CD4-positive, alpha-beta T cell (primary cell): ENCODE measurements at regions not wholly inside any gene's neighbourhood (a gene's known extent, or its start where the extent isn't known, plus 50 kb on each side); places are given as distances from the start of the nearest gene placed in this dataset.

ENCODE experiments used
- ATAC-seq: fragments of 200-7000 bp; cut with Tn5 transposase; one replicate; pipeline ENCODE4 v1.10.0; 2022; ENCODE audit warnings: mild to moderate bottlenecking; ENCODE audit not compliant: poor library complexity
- CTCF ChIA-PET: fragments of 350-600 bp; sonication (Branson Sonifier 250); formaldehyde crosslinking; loops from one replicate; lab custom pipeline; 2021; ENCODE audit warnings: antibody characterized with exemption, inconsistent platforms; lab: Charles Lee
- POLR2A ChIA-PET: fragments of 350-600 bp; sonication (Branson Sonifier 250); formaldehyde crosslinking; loops from one replicate; lab custom pipeline; 2021; ENCODE audit warnings: antibody characterized with exemption, inconsistent platforms; lab: Charles Lee
- DNase-seq, 14 experiments: peaks; one replicate each; pipeline ENCODE4 v3.0.0-alpha.2; 2013 to 2020; ENCODE audit warnings: mixed read lengths in 2 of 14
- H3K27ac ChIP-seq, 2 donors: one replicate each; pipeline versions ENCODE4 v1.5.1 to v1.7.0; 2013; ENCODE audit warnings: low read length in 2 of 2, low read depth in 1 of 2, mild to moderate bottlenecking in 1 of 2
- H3K27me3 ChIP-seq, 2 experiments: 1 replicate in 1 of 2; 2 replicates in 1 of 2; pipeline versions ENCODE4 v1.6.1 to v1.7.0; 2013; ENCODE audit warnings: low read length in 2 of 2, control low read depth in 1 of 2, mild to moderate bottlenecking in 1 of 2, moderate library complexity in 1 of 2; ENCODE audit not compliant: insufficient read depth in 2 of 2, control insufficient read depth in 1 of 2
- H3K36me3 ChIP-seq: one replicate; pipeline ENCODE4 v1.6.1; 2013; ENCODE audit warnings: low read length, control low read depth; ENCODE audit not compliant: insufficient read depth
- H3K4me1 ChIP-seq: one replicate; pipeline ENCODE4 v1.6.1; 2013; ENCODE audit warnings: low read length, control low read depth; ENCODE audit not compliant: insufficient read depth
- H3K4me3 ChIP-seq: one replicate; pipeline ENCODE4 v1.5.1; 2013; ENCODE audit warnings: mild to moderate bottlenecking, low read length, moderate library complexity
- H3K9me3 ChIP-seq, 2 experiments: 1 replicate in 1 of 2; 2 replicates in 1 of 2; pipeline versions ENCODE4 v1.6.1 to v1.7.0; 2013; ENCODE audit warnings: low read length in 2 of 2, mild to moderate bottlenecking in 2 of 2, control low read depth in 1 of 2, moderate library complexity in 1 of 2; ENCODE audit not compliant: control insufficient read depth in 1 of 2, insufficient read depth in 1 of 2
- H3K27ac Mint-ChIP-seq: one replicate; pipeline ENCODE4 v1.8.0; 2020; ENCODE audit warnings: mixed read lengths
- H3K27me3 Mint-ChIP-seq: one replicate; pipeline ENCODE4 v1.8.0; 2021; ENCODE audit warnings: mixed read lengths
- H3K36me3 Mint-ChIP-seq: one replicate; pipeline ENCODE4 v1.8.0; 2021; ENCODE audit warnings: low read depth, mixed read lengths
- H3K4me1 Mint-ChIP-seq: one replicate; pipeline ENCODE4 v1.8.0; 2021; ENCODE audit warnings: low read depth, mixed read lengths
- H3K4me3 Mint-ChIP-seq: one replicate; pipeline ENCODE4 v1.8.0; 2020; ENCODE audit warnings: mild to moderate bottlenecking, mixed read lengths
- H3K9me3 Mint-ChIP-seq: one replicate; pipeline ENCODE4 v1.8.0; 2020; ENCODE audit warnings: mixed read lengths
- intact Hi-C, 2 experiments: fragments of 100-400 bp; cut with DNase I in 1 of 2; cut with micrococcal nuclease in 1 of 2; formaldehyde crosslinking; loops; one replicate each; pipeline versions ENCODE4 v1.15.1 to v1.9.0; 2023 to 2025; cut with DNase I, micrococcal nuclease
- TF ChIP-seq, protein P1 (sequence below): fragments of 200-600 bp; IDR thresholded peaks from one replicate; pipeline ENCODE4 v1.8.0; 2022; ENCODE audit warnings: antibody characterized with exemption, mild to moderate bottlenecking

DNA sequence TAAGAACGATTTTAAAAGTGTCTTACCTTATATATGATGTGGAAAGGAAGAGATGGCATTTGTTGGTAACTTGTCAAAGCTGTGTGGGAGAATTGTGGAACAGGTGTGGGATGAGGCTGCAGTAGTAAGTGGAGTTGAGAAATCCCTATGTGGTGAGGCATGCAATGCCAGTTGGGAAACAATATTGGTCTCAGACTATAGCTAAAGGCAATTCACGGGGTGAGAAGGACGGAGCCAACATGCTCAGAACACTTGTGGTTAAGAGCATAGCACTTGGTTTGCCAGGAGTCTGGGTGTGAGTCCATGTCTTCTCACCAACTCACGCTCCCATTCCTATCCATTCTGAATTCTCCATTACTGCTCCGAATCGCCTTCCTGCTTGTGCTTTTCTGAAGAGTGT, 615.6 kb upstream of the ADAMTS9 start:
- no peak for ATAC-seq
- no peak overlapping the region for H3K27ac Mint-ChIP-seq
- Histone ChIP-seq H3K4me1 (no peaks in the 10 kb centered on the region), H3K27me3 (no peaks in the 10 kb centered on the region), H3K27ac (no peak overlapping the region), H3K4me3 (no peak overlapping the region), H3K9me3 (peaks cover 0 to 7% of the 10 kb centered on the region in 2 experiments), H3K36me3 (no peaks in the 10 kb centered on the region)
- TF ChIP-seq, protein P1, sequence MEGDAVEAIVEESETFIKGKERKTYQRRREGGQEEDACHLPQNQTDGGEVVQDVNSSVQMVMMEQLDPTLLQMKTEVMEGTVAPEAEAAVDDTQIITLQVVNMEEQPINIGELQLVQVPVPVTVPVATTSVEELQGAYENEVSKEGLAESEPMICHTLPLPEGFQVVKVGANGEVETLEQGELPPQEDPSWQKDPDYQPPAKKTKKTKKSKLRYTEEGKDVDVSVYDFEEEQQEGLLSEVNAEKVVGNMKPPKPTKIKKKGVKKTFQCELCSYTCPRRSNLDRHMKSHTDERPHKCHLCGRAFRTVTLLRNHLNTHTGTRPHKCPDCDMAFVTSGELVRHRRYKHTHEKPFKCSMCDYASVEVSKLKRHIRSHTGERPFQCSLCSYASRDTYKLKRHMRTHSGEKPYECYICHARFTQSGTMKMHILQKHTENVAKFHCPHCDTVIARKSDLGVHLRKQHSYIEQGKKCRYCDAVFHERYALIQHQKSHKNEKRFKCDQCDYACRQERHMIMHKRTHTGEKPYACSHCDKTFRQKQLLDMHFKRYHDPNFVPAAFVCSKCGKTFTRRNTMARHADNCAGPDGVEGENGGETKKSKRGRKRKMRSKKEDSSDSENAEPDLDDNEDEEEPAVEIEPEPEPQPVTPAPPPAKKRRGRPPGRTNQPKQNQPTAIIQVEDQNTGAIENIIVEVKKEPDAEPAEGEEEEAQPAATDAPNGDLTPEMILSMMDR: no peak
- DNase-seq: no peak
- CTCF ChIA-PET: no interaction called here
- H3K4me3 Mint-ChIP-seq: no peak overlapping the region
- intact Hi-C loops: no loop called here
- no peaks in the 10 kb centered on the region for H3K9me3 Mint-ChIP-seq
- POLR2A ChIA-PET: no interaction called here
- H3K4me1 Mint-ChIP-seq: no peaks in the 10 kb centered on the region
- H3K36me3 Mint-ChIP-seq: no peaks in the 10 kb centered on the region
- H3K27me3 Mint-ChIP-seq: no peaks in the 10 kb centered on the region

DNA sequence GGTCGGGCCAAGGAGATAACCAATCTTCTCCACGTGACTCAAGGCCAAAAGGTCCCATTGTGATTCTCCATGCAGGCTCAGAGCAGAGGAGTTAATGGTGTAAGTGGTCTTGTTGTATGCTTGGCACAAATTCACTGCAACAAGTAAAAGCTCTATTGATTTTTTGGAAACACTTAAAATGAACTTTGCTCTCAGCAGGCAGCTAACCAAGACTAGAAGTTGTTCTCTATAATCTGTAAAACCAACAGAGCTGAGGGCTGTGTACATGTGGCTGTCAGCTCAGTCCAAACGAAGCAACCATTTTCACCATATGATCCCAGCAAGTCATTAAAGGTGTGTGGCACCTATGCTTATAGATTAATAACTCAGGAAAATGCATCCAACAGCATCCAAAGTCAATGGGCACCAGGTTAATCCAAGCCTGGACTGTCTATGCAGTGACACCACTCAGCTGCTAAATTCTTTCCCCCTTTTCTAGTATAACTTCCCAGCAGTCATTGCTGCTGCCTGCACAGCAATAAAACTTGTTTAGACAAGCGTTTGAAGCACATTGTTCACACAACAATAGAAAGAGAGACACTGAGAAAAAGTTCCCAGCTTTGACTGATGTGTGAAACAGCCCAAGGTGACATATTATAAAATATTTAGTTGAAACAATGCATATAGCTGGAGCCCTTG, 603.8 kb upstream of the ADAMTS9 start:
- TF ChIP-seq, protein P1: no peak

DNA sequence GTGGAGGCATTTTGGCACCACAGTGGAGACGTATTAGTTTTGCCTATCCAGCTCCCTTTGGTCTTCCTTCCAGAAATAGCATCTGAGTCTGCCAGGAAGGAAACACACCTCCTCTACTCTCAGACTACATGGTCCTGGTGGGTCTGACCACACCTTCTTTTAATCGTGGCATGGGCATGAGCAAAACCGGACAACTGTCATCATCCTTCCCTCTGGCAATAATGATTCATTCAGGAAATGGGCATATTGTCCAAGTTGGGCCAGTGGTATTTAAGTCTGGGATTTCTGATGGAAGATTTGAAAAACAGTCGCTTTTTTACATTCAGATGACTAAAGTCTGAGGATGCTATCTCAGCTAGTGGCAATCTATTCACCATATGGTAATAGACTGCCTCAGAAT, 601.0 kb upstream of the ADAMTS9 start:
- H3K4me1 Mint-ChIP-seq: no peaks in the 10 kb centered on the region
- H3K4me3 Mint-ChIP-seq: no peak overlapping the region
- H3K9me3 Mint-ChIP-seq: peaks cover 4% of the 10 kb centered on the region
- no peak overlapping the region for H3K27ac ChIP-seq
- no peaks in the 10 kb centered on the region for H3K36me3 Mint-ChIP-seq
- H3K36me3 ChIP-seq: no peaks in the 10 kb centered on the region
- ATAC-seq (no peak), DNase-seq (no peak)
- peaks cover 0 to 4% of the 10 kb centered on the region in 2 experiments for H3K9me3 ChIP-seq
- intact Hi-C loops: no loop called here
- no peaks in the 10 kb centered on the region for H3K4me1 ChIP-seq
- no peaks in the 10 kb centered on the region for H3K27me3 ChIP-seq
- CTCF ChIA-PET: no interaction called here
- TF ChIP-seq, protein P1: no peak
- no peak overlapping the region for H3K4me3 ChIP-seq
- no peaks in the 10 kb centered on the region for H3K27me3 Mint-ChIP-seq
- POLR2A ChIA-PET: interaction anchor here (0.6 kb wide), 1 partner anchor 18 kb away, joined by 3 read pairs; no protein-coding TSS in a partner anchor
- no peak overlapping the region for H3K27ac Mint-ChIP-seq

More for the DNA sequence above, 603.8 kb upstream of the ADAMTS9 start:
- ATAC-seq (no peak), DNase-seq (no peak)
- no peak overlapping the region for H3K4me3 Mint-ChIP-seq
- Histone ChIP-seq H3K27ac (no peak overlapping the region), H3K4me1 (no peaks in the 10 kb centered on the region), H3K9me3 (peaks cover 0 to 4% of the 10 kb centered on the region in 2 experiments), H3K27me3 (no peaks in the 10 kb centered on the region), H3K4me3 (no peak overlapping the region), H3K36me3 (no peaks in the 10 kb centered on the region)
- no peaks in the 10 kb centered on the region for H3K27me3 Mint-ChIP-seq
- intact Hi-C loops: no loop called here
- no peak overlapping the region for H3K27ac Mint-ChIP-seq
- H3K9me3 Mint-ChIP-seq: peaks cover 7% of the 10 kb centered on the region
- CTCF ChIA-PET: no interaction called here
- POLR2A ChIA-PET: no interaction called here
- H3K4me1 Mint-ChIP-seq: no peaks in the 10 kb centered on the region
- no peaks in the 10 kb centered on the region for H3K36me3 Mint-ChIP-seq
